Testis (tissue), 2 donors: ENCODE measurements at regions not wholly inside any gene's neighbourhood (a gene's known extent, or its start where the extent isn't known, plus 50 kb on each side); places are given as distances from the start of the nearest gene placed in this dataset.

Source experiments
- DNase-seq: peaks from one replicate; pipeline ENCODE4 v3.0.0-alpha.2; 2019
- H3K27ac ChIP-seq, 2 donors: fragments of 200-600 bp; sonication (generic); one replicate each; pipeline ENCODE4 v1.5.1; 2019
- H3K27me3 ChIP-seq: fragments of 200-600 bp; sonication (generic); one replicate; pipeline ENCODE4 v1.5.1; 2019
- H3K36me3 ChIP-seq: fragments of 200-600 bp; sonication (generic); one replicate; pipeline ENCODE4 v1.5.1; 2017; ENCODE audit warnings: low read depth; ENCODE audit errors: missing control alignments
- H3K4me1 ChIP-seq: fragments of 200-600 bp; sonication (generic); one replicate; pipeline ENCODE4 v1.5.1; 2019
- H3K4me3 ChIP-seq, 2 donors: fragments of 200-600 bp; sonication (generic); one replicate each; pipeline ENCODE4 v1.5.1; 2017 to 2019
- H3K9me3 ChIP-seq: fragments of 200-600 bp; sonication (generic); one replicate; pipeline ENCODE4 v1.5.1; 2017
- POLR2A ChIP-seq: fragments of 450-650 bp; IDR thresholded peaks from one replicate; pipeline ENCODE4 v1.6.1; 2017; ENCODE audit warnings: antibody characterized with exemption, mild to moderate bottlenecking, moderate library complexity
- WGBS, 2 donors: methylation state at CpG; one replicate each; pipeline ENCODE4 v1.1.5; 2018; 5-methylcytosine and 5-hydroxymethylcytosine counted together
- intact Hi-C: fragments of 100-400 bp; cut with DNase I; formaldehyde crosslinking; loops from one replicate; pipeline ENCODE4 v1.15.1; 2023; ENCODE audit warnings: low total_unique reads
- TF ChIP-seq, protein P1 (sequence below), 3 experiments: fragments of 450-650 bp in 2 of 3; fragments of 200-600 bp in 1 of 3; sonication (generic) in 1 of 3; IDR thresholded peaks; one replicate each; pipeline ENCODE4 v1.5.1; 2016 to 2019; ENCODE audit warnings: antibody characterized with exemption in 3 of 3, mild to moderate bottlenecking in 2 of 3, moderate library complexity in 1 of 3

DNA sequence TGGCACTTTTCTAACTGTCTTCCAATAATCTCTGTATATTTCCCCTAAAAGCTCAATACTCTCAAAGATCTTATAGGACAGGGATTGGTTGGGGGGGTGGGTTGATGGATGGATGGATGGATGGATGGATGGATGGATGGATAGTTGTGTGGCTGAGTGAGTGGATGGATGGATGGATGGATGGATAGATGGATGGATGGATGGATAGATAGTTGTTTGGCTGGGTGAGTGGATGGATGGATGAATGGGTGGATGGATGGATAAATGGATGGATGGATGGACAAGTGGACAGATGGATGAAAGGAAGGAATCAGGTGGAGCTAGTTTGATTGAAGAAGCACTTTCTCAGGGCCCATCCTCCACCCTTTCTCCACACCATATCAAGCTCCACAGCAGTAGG lies 388.8 kb downstream of the CDC5L start:
- H3K27ac ChIP-seq, result no peak overlapping the region
- TF ChIP-seq POLR2A, result no peak
- TF ChIP-seq, protein P1, sequence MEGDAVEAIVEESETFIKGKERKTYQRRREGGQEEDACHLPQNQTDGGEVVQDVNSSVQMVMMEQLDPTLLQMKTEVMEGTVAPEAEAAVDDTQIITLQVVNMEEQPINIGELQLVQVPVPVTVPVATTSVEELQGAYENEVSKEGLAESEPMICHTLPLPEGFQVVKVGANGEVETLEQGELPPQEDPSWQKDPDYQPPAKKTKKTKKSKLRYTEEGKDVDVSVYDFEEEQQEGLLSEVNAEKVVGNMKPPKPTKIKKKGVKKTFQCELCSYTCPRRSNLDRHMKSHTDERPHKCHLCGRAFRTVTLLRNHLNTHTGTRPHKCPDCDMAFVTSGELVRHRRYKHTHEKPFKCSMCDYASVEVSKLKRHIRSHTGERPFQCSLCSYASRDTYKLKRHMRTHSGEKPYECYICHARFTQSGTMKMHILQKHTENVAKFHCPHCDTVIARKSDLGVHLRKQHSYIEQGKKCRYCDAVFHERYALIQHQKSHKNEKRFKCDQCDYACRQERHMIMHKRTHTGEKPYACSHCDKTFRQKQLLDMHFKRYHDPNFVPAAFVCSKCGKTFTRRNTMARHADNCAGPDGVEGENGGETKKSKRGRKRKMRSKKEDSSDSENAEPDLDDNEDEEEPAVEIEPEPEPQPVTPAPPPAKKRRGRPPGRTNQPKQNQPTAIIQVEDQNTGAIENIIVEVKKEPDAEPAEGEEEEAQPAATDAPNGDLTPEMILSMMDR (IDR thresholded peaks at IDR 0.05), result no peak
- no peaks in the 10 kb centered on the region for H3K9me3 ChIP-seq
- no peaks in the 10 kb centered on the region for H3K4me1 ChIP-seq
- H3K27me3 ChIP-seq, result no peaks in the 10 kb centered on the region
- H3K4me3 ChIP-seq, result no peak overlapping the region
- intact Hi-C loops, result no loop called here
- no peaks in the 10 kb centered on the region for H3K36me3 ChIP-seq
- no peak for DNase-seq

DNA sequence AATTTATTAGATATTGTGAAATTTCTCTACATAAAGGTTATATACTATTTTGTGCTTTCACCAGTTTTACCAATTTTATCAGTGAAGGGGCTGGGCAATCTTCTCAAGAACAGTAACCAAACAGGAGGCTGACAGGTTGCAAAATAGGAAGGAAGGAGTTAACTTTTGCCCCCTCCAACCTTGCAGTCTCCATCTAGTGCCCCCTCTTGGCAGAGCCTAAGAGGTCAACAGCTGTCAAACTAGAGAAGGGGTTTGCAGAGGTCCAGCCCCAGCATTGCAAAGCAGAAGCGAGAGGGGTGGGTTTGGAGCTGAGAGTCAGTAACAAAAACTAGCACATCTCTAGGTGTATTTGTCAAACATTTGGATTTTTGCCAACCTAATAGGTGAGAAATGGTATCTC lies 391.0 kb downstream of the CDC5L start:
- H3K36me3 ChIP-seq, result no peaks in the 10 kb centered on the region
- H3K27ac ChIP-seq, result no peak overlapping the region
- H3K9me3 ChIP-seq, result no peaks in the 10 kb centered on the region
- TF ChIP-seq POLR2A, result no peak
- TF ChIP-seq, protein P1 (IDR thresholded peaks at IDR 0.05), result no peak
- no peak overlapping the region for H3K4me3 ChIP-seq
- DNase-seq, result no peak
- WGBS, 2 donors, result 77 to 100% methylated on average over 1 of the region's 1 CpG
- H3K4me1 ChIP-seq, result no peaks in the 10 kb centered on the region
- no peaks in the 10 kb centered on the region for H3K27me3 ChIP-seq
- intact Hi-C loops, result no loop called here
